Keratinocyte (primary cell): ENCODE measurements at regions not wholly inside any gene's neighbourhood (a gene's known extent, or its start where the extent isn't known, plus 50 kb on each side); places are given as distances from the start of the nearest gene placed in this dataset.

ENCODE experiments used
- DNase-seq: peaks from one replicate; pipeline ENCODE4 v3.0.0-alpha.2; 2011; ENCODE audit warnings: low read depth, missing footprints, low spot score
- FAIRE-seq: peaks from 2 replicates; lab custom pipeline; 2011; peaks lifted over from hg19 to GRCh38; lab: Jason Lieb, UNC
- H2AFZ ChIP-seq: 2 replicates; pipeline ENCODE4 v1.6.0; 2012; ENCODE audit warnings: low read length, control low read depth, inconsistent platforms; ENCODE audit not compliant: control insufficient read depth
- H3K27ac ChIP-seq: 2 replicates; pipeline ENCODE4 v1.5.1; 2011; ENCODE audit warnings: low read length; ENCODE audit not compliant: control insufficient read depth, insufficient read depth
- H3K27me3 ChIP-seq: 3 replicates; pipeline ENCODE4 v1.6.0; 2011; ENCODE audit warnings: low read length; ENCODE audit not compliant: control insufficient read depth, insufficient read depth; ENCODE audit errors: extremely low read depth
- H3K36me3 ChIP-seq, 2 experiments: 2 replicates in 1 of 2; 3 replicates in 1 of 2; pipeline ENCODE4 v1.5.1; 2011; ENCODE audit warnings: low read length in 2 of 2, mild to moderate bottlenecking in 1 of 2; ENCODE audit not compliant: control insufficient read depth in 2 of 2, insufficient read depth in 2 of 2; ENCODE audit errors: extremely low read depth in 1 of 2
- H3K4me1 ChIP-seq: 3 replicates; pipeline ENCODE4 v1.5.1; 2011; ENCODE audit warnings: low read length; ENCODE audit not compliant: control insufficient read depth, insufficient read depth; ENCODE audit errors: extremely low read depth
- H3K4me2 ChIP-seq: 3 replicates; pipeline ENCODE4 v1.6.0; 2011; ENCODE audit warnings: low read depth, low read length; ENCODE audit not compliant: control insufficient read depth, insufficient read depth; ENCODE audit errors: extremely low read depth
- H3K4me3 ChIP-seq, 3 experiments: fragments of 200-600 bp in 1 of 3; sonication (generic) in 1 of 3; 2 replicates in 2 of 3; 3 replicates in 1 of 3; pipeline ENCODE4 v1.5.1; 2011 to 2016; ENCODE audit warnings: low read length in 3 of 3, mild to moderate bottlenecking in 3 of 3, control low read depth in 2 of 3, inconsistent platforms in 1 of 3, low read depth in 1 of 3, mixed read lengths in 1 of 3, mixed run types in 1 of 3, moderate library complexity in 1 of 3; ENCODE audit not compliant: control insufficient read depth in 2 of 3, insufficient read depth in 2 of 3; ENCODE audit errors: extremely low read depth in 1 of 3
- H3K79me2 ChIP-seq: 2 replicates; pipeline ENCODE4 v1.6.0; 2012; ENCODE audit warnings: low read length; ENCODE audit not compliant: control insufficient read depth, insufficient read depth
- H3K9ac ChIP-seq: 3 replicates; pipeline ENCODE4 v1.6.0; 2011; ENCODE audit warnings: low read length; ENCODE audit not compliant: control insufficient read depth, insufficient read depth; ENCODE audit errors: extremely low read depth
- H3K9me1 ChIP-seq: 3 replicates; pipeline ENCODE4 v1.6.0; 2011; ENCODE audit warnings: low read length; ENCODE audit not compliant: control insufficient read depth, insufficient read depth; ENCODE audit errors: extremely low read depth
- H3K9me3 ChIP-seq: 2 replicates; pipeline ENCODE4 v1.5.1; 2012; ENCODE audit warnings: low read depth, low read length; ENCODE audit not compliant: control insufficient read depth
- H4K20me1 ChIP-seq: 3 replicates; pipeline ENCODE4 v1.6.0; 2011; ENCODE audit warnings: low read length; ENCODE audit not compliant: control insufficient read depth, insufficient read depth; ENCODE audit errors: extremely low read depth
- EZH2 ChIP-seq: IDR thresholded peaks from one replicate; pipeline ENCODE4 v1.6.1; 2012; ENCODE audit warnings: inconsistent platforms, mild to moderate bottlenecking, low read length, moderate library complexity
- dilution Hi-C: fragments of 300-500 bp; cut with MboI; formaldehyde crosslinking; loops from one replicate; pipeline ENCODE4 v1.7.0; 2020; ENCODE audit warnings: low sequenced_read_pairs; ENCODE audit not compliant: extremely low pct_ligation_motif_present
- TF ChIP-seq, protein P1 (sequence below), 3 experiments: IDR thresholded peaks in 1 of 3; conservative IDR thresholded peaks in 1 of 3; optimal IDR thresholded peaks in 1 of 3; 2 replicates in 2 of 3; 3 replicates in 1 of 3; pipeline versions ENCODE3 to v1.5.1; 2011; ENCODE audit warnings: low read length in 3 of 3, mild to moderate bottlenecking in 3 of 3, moderate library complexity in 2 of 3, control low read depth in 1 of 3, inconsistent platforms in 1 of 3; ENCODE audit not compliant: insufficient read depth in 2 of 3; ENCODE audit errors: extremely low read depth in 1 of 3

DNA sequence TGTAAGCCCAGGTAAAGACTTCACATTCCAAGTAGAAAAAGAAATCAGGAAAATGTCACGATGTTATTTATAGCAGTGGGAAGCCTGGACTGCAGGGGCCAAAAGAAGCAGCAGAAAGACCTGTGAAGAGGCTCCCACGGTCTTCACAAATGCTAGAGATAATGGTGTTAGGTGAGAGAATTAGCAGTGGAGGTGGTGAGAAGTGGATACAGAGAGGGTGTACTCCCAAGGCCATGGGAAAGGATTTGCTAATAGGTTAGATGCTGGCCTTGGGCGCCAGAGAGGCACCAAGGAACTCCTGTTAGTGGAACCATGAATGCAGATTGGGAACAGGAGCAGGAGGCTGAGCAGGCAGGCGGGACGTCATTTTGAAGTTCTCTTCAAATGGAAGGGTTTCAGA, 386.1 kb downstream of the C12orf75 start:
- Histone ChIP-seq H3K4me1 (peaks cover 2% of the 10 kb centered on the region), H3K27ac (no peak overlapping the region), H3K36me3 (no peaks in the 10 kb centered on the region), H3K9me3 (no peaks in the 10 kb centered on the region), H3K79me2 (no peaks in the 10 kb centered on the region), H3K9me1 (no peaks in the 10 kb centered on the region), H3K27me3 (no peaks in the 10 kb centered on the region), H3K9ac (no peak overlapping the region), H3K4me2 (no peak overlapping the region), H2AFZ (no peak overlapping the region), H4K20me1 (no peaks in the 10 kb centered on the region), H3K4me3 (no peak overlapping the region)
- no peak for FAIRE-seq
- no peak for DNase-seq
- TF ChIP-seq EZH2 = no peak
- TF ChIP-seq, protein P1, sequence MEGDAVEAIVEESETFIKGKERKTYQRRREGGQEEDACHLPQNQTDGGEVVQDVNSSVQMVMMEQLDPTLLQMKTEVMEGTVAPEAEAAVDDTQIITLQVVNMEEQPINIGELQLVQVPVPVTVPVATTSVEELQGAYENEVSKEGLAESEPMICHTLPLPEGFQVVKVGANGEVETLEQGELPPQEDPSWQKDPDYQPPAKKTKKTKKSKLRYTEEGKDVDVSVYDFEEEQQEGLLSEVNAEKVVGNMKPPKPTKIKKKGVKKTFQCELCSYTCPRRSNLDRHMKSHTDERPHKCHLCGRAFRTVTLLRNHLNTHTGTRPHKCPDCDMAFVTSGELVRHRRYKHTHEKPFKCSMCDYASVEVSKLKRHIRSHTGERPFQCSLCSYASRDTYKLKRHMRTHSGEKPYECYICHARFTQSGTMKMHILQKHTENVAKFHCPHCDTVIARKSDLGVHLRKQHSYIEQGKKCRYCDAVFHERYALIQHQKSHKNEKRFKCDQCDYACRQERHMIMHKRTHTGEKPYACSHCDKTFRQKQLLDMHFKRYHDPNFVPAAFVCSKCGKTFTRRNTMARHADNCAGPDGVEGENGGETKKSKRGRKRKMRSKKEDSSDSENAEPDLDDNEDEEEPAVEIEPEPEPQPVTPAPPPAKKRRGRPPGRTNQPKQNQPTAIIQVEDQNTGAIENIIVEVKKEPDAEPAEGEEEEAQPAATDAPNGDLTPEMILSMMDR (optimal IDR thresholded peaks at IDR 0.05 in 1 of 3, IDR thresholded peaks at IDR 0.05 in 1 of 3, conservative IDR thresholded peaks at IDR 0.05 in 1 of 3; ENCODE audit: extremely low read depth in 1 of 3, insufficient read depth in 2 of 3, low read length in 3 of 3) = no peak
- dilution Hi-C loops = no loop called here

DNA sequence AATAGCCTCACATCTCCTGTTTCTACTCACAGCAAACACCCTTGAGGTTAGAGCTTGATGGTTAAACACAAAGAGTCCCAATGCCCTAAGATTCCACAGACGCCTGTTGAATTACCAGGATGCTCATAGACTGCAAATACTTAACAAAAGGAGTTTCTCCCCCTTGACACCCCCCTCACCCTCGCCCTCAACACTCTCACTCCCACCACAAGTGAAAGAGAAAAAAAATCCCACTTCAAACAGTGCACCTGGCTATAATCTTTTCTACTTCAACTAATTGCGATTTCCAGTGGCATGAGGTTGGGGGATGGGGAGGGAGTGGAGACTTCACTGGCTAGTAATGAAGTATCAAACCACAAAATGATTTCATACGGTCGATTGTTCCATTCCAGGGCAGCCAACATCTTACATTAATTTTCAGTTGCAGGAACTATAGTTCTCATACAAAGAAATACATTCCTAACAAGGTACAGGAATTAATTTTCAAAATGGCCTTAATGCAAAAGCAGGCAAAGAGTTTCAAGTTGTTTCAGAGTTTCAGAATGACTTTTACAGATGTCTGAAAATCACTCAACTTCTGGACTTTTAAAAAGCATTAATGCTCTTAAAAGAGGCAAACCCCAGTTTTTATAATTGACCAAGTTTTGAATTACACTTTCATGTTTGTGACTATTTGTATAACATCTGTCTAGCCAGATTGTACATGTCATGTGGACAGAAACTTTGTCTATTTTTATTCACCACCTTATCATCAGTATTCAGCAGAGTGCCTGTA, 390.7 kb downstream of the C12orf75 start:
- H3K4me2 ChIP-seq = no peak overlapping the region
- dilution Hi-C loops = no loop called here

More for the DNA sequence above, 390.7 kb downstream of the C12orf75 start:
- Histone ChIP-seq H3K4me1 (peaks cover 3% of the 10 kb centered on the region), H3K79me2 (no peaks in the 10 kb centered on the region), H3K9me3 (no peaks in the 10 kb centered on the region), H3K27me3 (no peaks in the 10 kb centered on the region), H4K20me1 (no peaks in the 10 kb centered on the region), H3K9me1 (no peaks in the 10 kb centered on the region), H3K4me3 (no peak overlapping the region), H2AFZ (no peak overlapping the region), H3K9ac (no peak overlapping the region), H3K36me3 (no peaks in the 10 kb centered on the region), H3K27ac (no peak overlapping the region)
- DNase-seq = no peak
- no peak for FAIRE-seq
- no peak for TF ChIP-seq EZH2
- TF ChIP-seq, protein P1 (optimal IDR thresholded peaks at IDR 0.05 in 1 of 3, IDR thresholded peaks at IDR 0.05 in 1 of 3, conservative IDR thresholded peaks at IDR 0.05 in 1 of 3; ENCODE audit: extremely low read depth in 1 of 3, insufficient read depth in 2 of 3, low read length in 3 of 3) = no peak
